Neural progenitor cell (in vitro differentiated cells): ENCODE measurements at regions not wholly inside any gene's neighbourhood (a gene's known extent, or its start where the extent isn't known, plus 50 kb on each side); places are given as distances from the start of the nearest gene placed in this dataset.

Experiments
- CTCF ChIP-seq: fragments of 200-600 bp; sonication (generic); IDR thresholded peaks from 2 replicates; pipeline ENCODE4 v1.5.1; 2017; ENCODE audit warnings: antibody characterized with exemption, mild to moderate bottlenecking
- EZH2 ChIP-seq: fragments of 200-600 bp; sonication (generic); IDR thresholded peaks from 2 replicates; pipeline ENCODE4 v1.6.1; 2017; ENCODE audit warnings: antibody characterized with exemption, mild to moderate bottlenecking, moderate library complexity

GRCh38 chr2:220775856-220776488 is 796.1 kb downstream of the EPHA4 start:
- TF ChIP-seq CTCF, result no peak
- no peak for TF ChIP-seq EZH2
